ENCODE measurements at regions not wholly inside any gene's neighbourhood (a gene's known extent, or its start where the extent isn't known, plus 50 kb on each side); places are given as distances from the start of the nearest gene placed in this dataset.
A peak's percentile ranks its signal among the peaks of the same experiment; 100 is the strongest.

DNA sequence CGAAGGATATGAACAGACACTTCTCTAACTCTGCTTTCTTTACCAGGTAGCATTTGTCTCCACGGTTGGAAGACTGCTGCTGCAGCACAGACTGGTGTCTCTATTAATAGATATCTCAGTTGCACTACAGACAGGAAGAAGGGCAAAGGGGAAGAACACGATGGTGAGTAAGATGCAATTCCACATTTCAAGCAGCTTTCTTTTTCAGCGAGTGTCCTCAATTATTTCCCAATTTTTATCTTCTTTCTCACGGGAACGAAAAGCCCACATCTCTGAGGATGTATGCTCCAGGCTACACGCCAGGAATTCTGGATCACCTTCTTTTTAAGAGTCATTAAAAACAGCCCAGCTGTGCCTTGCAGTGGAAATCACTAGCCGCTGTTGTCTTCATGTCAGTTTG, 311.6 kb upstream of the ECI2 start (continued):
- TF ChIP-seq ZHX1 (conservative IDR thresholded peaks at IDR 0.05; ENCODE audit: low read length), result no peak
- no peak for TF ChIP-seq TAF9B (IDR thresholded peaks at IDR 0.05; ENCODE audit: partially characterized antibody)

DNA sequence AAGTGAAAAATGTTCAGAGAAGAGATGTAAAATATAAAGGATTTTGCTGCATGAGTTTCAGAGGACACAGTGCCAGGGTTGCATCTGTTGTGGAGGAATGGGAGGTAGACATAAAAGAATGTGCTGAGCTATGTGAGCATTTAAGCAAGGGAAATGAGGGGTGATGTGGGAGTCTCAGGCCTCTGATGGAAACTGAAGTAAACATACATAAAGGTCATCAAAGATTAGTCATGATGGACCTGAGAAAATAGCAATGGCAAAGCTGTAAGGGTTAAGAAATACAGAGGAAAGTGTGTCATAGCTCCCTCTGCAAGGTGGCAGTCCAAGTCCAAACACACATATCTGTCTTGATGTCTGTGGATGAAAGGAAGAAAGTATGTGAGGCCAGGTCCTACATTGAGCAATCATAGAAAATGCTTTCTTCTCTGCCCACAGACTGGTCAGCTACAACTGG, 306.6 kb upstream of the ECI2 start:
- CTCF ChIA-PET (ENCODE audit: low intra/inter-chr PET ratio), result no interaction called here
- Histone ChIP-seq H3K79me2 (ENCODE audit: control insufficient read depth, insufficient read depth, low read length) (no peaks in the 10 kb centered on the region), H3K4me1 (replicated peaks in 1 of 2; ENCODE audit: control insufficient read depth in 2 of 2, insufficient read depth in 2 of 2, low read length in 2 of 2) (no peaks in the 10 kb centered on the region), H3K27ac (ENCODE audit: extremely low read depth, low read depth, low read length) (no peak overlapping the region), H3K9me3 (replicated peaks; ENCODE audit: control insufficient read depth, insufficient read depth, low read depth, low read length) (no peaks in the 10 kb centered on the region), H2AFZ (ENCODE audit: low read depth, low read length) (no peak overlapping the region), H3K4me2 (ENCODE audit: insufficient read depth, low read length) (no peak overlapping the region), H4K20me1 (replicated peaks; ENCODE audit: control insufficient read depth, insufficient read depth, low read length) (no peaks in the 10 kb centered on the region), H3K9me1 (ENCODE audit: control insufficient read depth, insufficient read depth, low read length) (no peaks in the 10 kb centered on the region), H3K36me3 (ENCODE audit: control insufficient read depth, insufficient read depth, low read length) (no peaks in the 10 kb centered on the region), H3K4me3 (no peak overlapping the region), H3K9ac (ENCODE audit: insufficient read depth in 1 of 2, low read depth in 2 of 2, low read length in 2 of 2) (no peak overlapping the region), H3K27me3 (ENCODE audit: control insufficient read depth in 2 of 2, insufficient read depth in 2 of 2, low read length in 2 of 2) (no peaks in the 10 kb centered on the region)
- TF ChIP-seq CEBPG (CRISPR knock-in tag; IDR thresholded peaks at IDR 0.05) (no peak), CEBPG (tag; conservative IDR thresholded peaks at IDR 0.05 in 1 of 2, IDR thresholded peaks at IDR 0.05 in 1 of 2) (peak; percentile 11 to 71; a peak in 2 of 4 replicates), ZNF197 (CRISPR knock-in tag; IDR thresholded peaks at IDR 0.05; ENCODE audit: low read depth) (no peak)
- POLR2A ChIA-PET, result interaction anchor here (1.1 to 1.4 kb wide), 3 partner anchors 9 to 15 kb away, joined by 4 to 5 read pairs (median 4); no protein-coding TSS in a partner anchor
- intact Hi-C loops (cut with micrococcal nuclease) (no loop called here), in situ Hi-C loops (cut with MboI) (no loop called here)
- DNase-seq (ENCODE audit: extremely low read depth in 1 of 4, low spot score in 3 of 4) (no peak), ATAC-seq (no peak), FAIRE-seq (no peak)
- no TSS peak for BruUV-seq (replicated peaks)

All from K562 (cell line).